BLaER1 treated with 17β-estradiol and CSF1 and Interleukin-3, amounts not matched to agents 10 nM and 100 nM (cell line): ENCODE measurements at regions not wholly inside any gene's neighbourhood (a gene's known extent, or its start where the extent isn't known, plus 50 kb on each side); places are given as distances from the start of the nearest gene placed in this dataset.
A peak's percentile ranks its signal among the peaks of the same experiment; 100 is the strongest.

Experiments
- H3K27ac ChIP-seq, 11 experiments: shearing (Covaris generic); formaldehyde crosslinking; 2 replicates each; pipeline ENCODE4 v1.8.1; 2022
- H3K27me3 ChIP-seq, 11 experiments: shearing (Covaris generic); formaldehyde crosslinking; 2 replicates each; pipeline ENCODE4 v1.8.1; 2022
- H3K36me3 ChIP-seq, 11 experiments: shearing (Covaris generic); formaldehyde crosslinking; 2 replicates each; pipeline ENCODE4 v1.8.1; 2022
- H3K4me1 ChIP-seq, 10 experiments: shearing (Covaris generic); formaldehyde crosslinking; 2 replicates each; pipeline ENCODE4 v1.8.1; 2022
- H3K4me2 ChIP-seq, 11 experiments: shearing (Covaris generic); formaldehyde crosslinking; 2 replicates each; pipeline ENCODE4 v1.8.1; 2022
- H3K4me3 ChIP-seq, 10 experiments: shearing (Covaris generic); formaldehyde crosslinking; 2 replicates each; pipeline ENCODE4 v1.8.1; 2022
- H3K9ac ChIP-seq, 11 experiments: shearing (Covaris generic); formaldehyde crosslinking; 2 replicates each; pipeline ENCODE4 v1.8.1; 2022
- H3K9me3 ChIP-seq, 11 experiments: shearing (Covaris generic); formaldehyde crosslinking; replicated peaks in 1 of 11; 2 replicates each; pipeline ENCODE4 v1.8.1; 2022
- H4K20me1 ChIP-seq, 11 experiments: shearing (Covaris generic); formaldehyde crosslinking; 2 replicates each; pipeline ENCODE4 v1.8.1; 2022
- Cebpa-rat ChIP-seq, 11 experiments: shearing (Covaris generic); IDR thresholded peaks; 2 replicates each; pipeline ENCODE4 v1.8.1; 2022

DNA sequence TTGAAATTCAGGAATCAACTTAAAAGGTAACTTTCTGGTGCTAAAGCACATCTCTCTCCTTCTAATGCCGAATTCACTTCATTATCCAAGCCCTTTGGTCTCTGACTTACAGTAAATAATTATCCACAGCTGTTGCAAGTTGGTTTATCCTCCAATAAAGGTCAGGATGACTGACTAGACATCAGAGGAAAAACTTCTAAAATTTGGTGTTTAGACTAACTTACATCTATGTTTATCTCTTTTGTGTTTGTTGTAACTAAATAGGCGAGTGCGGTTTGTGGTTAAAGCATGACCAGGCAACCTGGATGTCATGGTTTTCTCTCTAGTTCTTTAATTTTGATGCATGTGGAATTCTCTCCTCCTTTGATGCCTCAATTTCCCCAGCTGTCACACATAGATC lies 237.4 kb upstream of the LRTM1 start:
- TF ChIP-seq Cebpa-rat (IDR thresholded peaks at IDR 0.05), result no peak
- no peak overlapping the region for H3K4me2 ChIP-seq

DNA sequence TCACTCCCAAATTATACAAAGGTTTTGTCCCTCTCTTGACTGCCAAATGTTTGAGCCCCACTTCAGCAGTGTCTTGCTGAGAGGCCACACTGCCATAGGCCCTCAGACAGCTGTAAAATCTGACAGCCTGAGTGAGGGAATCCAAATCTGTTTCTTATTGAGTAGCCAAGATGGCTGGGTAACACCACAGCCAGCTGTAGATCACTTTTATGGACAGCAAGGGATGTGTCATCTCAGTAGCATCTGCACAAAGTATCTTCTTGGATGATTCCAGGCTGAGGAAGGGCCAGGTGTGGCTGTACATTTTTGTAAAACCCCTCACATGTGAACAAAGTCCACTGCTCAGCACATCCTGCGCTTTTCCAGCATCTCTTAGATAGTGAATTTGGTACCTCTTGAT lies 237.0 kb upstream of the LRTM1 start:
- Histone ChIP-seq H3K9me3 (peaks cover 0 to 6% (median 0%) of the 10 kb centered on the region in 11 experiments; a peak in 4 of 22 replicates), H3K4me1 (peaks cover 23 to 46% (median 30%) of the 10 kb centered on the region in 10 experiments), H3K36me3 (no peaks in the 10 kb centered on the region), H3K27me3 (peaks cover 0 to 84% (median 23%) of the 10 kb centered on the region in 11 experiments; a peak in 14 of 22 replicates), H3K9ac (no peak overlapping the region), H3K4me2 (no peak overlapping the region), H3K4me3 (no peak overlapping the region), H4K20me1 (peaks cover 0 to 17% (median 0%) of the 10 kb centered on the region in 11 experiments; a peak in 8 of 22 replicates), H3K27ac (no peak overlapping the region)
- no peak for TF ChIP-seq Cebpa-rat (IDR thresholded peaks at IDR 0.05)

More for the DNA sequence above, 237.4 kb upstream of the LRTM1 start:
- Histone ChIP-seq H3K27me3 (peaks cover 0 to 88% (median 23%) of the 10 kb centered on the region in 11 experiments; a peak in 14 of 22 replicates), H3K9me3 (peaks cover 0 to 6% (median 0%) of the 10 kb centered on the region in 11 experiments; a peak in 4 of 22 replicates), H3K4me3 (no peak overlapping the region), H4K20me1 (peaks cover 0 to 16% (median 0%) of the 10 kb centered on the region in 11 experiments; a peak in 4 of 22 replicates), H3K9ac (no peak overlapping the region), H3K36me3 (no peaks in the 10 kb centered on the region), H3K4me1 (peaks cover 20 to 44% (median 27%) of the 10 kb centered on the region in 10 experiments), H3K27ac (no peak overlapping the region)

DNA sequence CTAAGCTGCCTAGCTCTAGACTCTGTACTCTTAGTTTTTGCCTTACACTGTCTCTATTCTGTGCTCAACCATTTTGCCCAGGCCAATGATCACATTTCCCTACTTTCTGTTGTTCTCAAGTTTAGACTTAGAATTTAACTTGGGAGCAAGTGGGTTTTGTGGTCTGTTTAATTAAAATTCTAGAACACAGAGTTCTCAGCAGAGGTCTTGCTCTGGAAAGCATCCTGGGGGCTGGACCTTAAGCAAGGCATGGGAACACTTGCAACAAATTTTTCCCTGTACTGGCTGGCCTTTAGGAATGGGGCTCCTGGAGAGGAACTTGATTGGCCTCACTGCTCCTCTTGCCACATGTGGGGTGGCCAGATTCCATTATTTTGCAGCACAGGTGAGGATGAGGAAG lies 236.3 kb upstream of the LRTM1 start:
- Histone ChIP-seq H3K36me3 (no peaks in the 10 kb centered on the region), H3K9ac (no peak overlapping the region), H3K27me3 (peaks cover 0 to 79% (median 23%) of the 10 kb centered on the region in 11 experiments; a peak in 14 of 22 replicates), H3K4me3 (no peak overlapping the region), H3K4me1 (peaks cover 29 to 53% (median 37%) of the 10 kb centered on the region in 10 experiments), H3K27ac (no peak overlapping the region), H3K9me3 (peaks cover 0 to 6% (median 0%) of the 10 kb centered on the region in 11 experiments; a peak in 4 of 22 replicates), H4K20me1 (peaks cover 0 to 22% (median 0%) of the 10 kb centered on the region in 11 experiments; a peak in 8 of 22 replicates), H3K4me2 (no peak overlapping the region)
- no peak for TF ChIP-seq Cebpa-rat (IDR thresholded peaks at IDR 0.05)

DNA sequence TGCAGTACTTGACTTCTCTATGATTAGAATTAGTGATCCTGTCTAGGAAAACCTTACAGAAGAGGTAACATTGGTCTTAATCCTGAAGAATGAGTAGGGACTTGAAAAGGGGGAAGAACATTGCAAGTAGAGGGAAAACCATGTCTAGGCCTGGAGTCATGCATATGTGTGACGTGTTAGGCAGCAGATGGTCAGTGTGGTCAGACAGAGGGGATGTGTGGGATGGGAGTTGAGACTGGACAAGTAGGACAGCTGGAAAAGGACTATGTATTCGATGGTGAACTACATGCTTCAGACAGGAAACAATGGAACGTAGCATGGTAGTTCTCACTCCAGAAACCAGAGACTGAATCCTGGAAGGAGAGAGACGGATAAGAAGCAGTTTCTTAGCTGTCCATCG lies 235.6 kb upstream of the LRTM1 start:
- Histone ChIP-seq H3K9me3 (peaks cover 0 to 6% (median 0%) of the 10 kb centered on the region in 11 experiments; a peak in 4 of 22 replicates), H3K27ac (no peak overlapping the region), H3K36me3 (no peaks in the 10 kb centered on the region), H3K4me3 (no peak overlapping the region), H3K4me1 (peaks cover 33 to 61% (median 41%) of the 10 kb centered on the region in 10 experiments), H4K20me1 (peaks cover 0 to 22% (median 0%) of the 10 kb centered on the region in 11 experiments; a peak in 8 of 22 replicates), H3K27me3 (peaks cover 0 to 79% (median 29%) of the 10 kb centered on the region in 11 experiments; a peak in 17 of 22 replicates), H3K9ac (no peak overlapping the region), H3K4me2 (no peak overlapping the region)
- no peak for TF ChIP-seq Cebpa-rat (IDR thresholded peaks at IDR 0.05)

DNA sequence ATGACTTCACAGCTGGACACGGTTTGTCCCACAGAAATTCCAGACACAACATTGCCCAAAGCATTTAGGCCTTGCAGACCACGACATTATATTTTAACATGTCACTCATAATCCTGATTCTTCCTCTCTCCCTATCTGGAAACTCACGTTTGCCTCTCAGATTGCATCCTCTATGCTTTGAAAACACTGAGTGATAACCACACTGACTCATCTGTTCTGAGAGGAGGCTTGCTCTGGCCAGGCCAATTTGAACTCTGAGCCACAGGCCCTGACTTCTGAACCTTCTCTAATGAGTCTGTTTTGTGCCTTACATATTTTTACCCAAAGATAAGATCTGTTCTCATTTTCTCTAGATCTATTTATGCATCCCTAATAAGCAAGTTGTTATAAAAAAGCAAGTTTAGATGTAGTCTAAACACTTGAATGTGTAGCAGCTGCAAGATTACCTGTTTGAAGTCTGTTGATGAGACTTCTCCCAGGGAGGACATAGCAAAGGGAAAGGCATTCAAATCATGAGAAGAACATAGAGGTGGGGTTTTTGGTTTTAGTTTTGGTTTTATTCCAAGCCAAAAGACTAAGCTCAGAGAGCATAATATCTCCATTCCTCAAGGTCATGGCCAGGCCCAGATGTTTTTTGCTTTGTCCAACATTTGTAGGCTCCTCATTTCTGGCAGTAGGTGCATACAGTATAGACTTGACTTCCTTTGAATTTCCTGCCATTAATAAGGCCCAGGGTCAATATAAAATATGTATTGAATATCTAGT lies 234.4 kb upstream of the LRTM1 start:
- Histone ChIP-seq H3K27ac (no peak overlapping the region), H4K20me1 (peaks cover 0 to 21% (median 0%) of the 10 kb centered on the region in 11 experiments; a peak in 8 of 22 replicates), H3K9ac (no peak overlapping the region), H3K36me3 (no peaks in the 10 kb centered on the region), H3K9me3 (peaks cover 0 to 6% (median 0%) of the 10 kb centered on the region in 11 experiments; a peak in 4 of 22 replicates), H3K4me1 (peaks cover 32 to 62% (median 37%) of the 10 kb centered on the region in 10 experiments), H3K4me2 (peak overlapping the region in 7 of 11 experiments; percentile 3 to 97 (median 88); a peak in 9 of 22 replicates), H3K4me3 (no peak overlapping the region), H3K27me3 (peaks cover 0 to 80% (median 41%) of the 10 kb centered on the region in 11 experiments; a peak in 17 of 22 replicates)
- TF ChIP-seq Cebpa-rat (IDR thresholded peaks at IDR 0.05), result no peak

DNA sequence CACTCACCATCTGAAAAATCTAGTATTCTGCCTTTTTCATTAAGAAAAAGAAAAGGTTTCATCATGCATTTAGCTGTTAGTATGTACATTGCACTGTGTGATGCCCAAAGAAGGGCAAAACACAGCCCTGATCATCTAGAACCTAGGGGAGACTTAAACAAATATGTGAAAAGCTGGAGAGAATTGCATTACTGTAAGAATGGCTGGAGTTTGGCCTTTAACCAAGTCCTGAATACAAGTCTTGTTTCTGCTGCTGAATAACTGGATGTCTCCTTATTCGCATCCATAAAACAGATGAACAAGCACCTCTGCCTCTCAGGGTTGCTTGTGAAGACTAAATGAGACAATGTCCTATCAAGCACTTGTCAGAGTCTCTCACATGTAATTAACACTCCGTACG lies 233.4 kb upstream of the LRTM1 start:
- no peak overlapping the region; a peak in 1 of 20 replicates for H3K4me3 ChIP-seq
- H3K9ac ChIP-seq, result peak overlapping the region in 1 of 11 experiments; percentile 27; a peak in 1 of 22 replicates
- peaks cover 0 to 17% (median 0%) of the 10 kb centered on the region in 11 experiments; a peak in 8 of 22 replicates for H4K20me1 ChIP-seq
- H3K36me3 ChIP-seq, result no peaks in the 10 kb centered on the region
- no peak for TF ChIP-seq Cebpa-rat (IDR thresholded peaks at IDR 0.05)
- H3K27me3 ChIP-seq, result peaks cover 0 to 87% (median 45%) of the 10 kb centered on the region in 11 experiments; a peak in 17 of 22 replicates
- peaks cover 0 to 6% (median 0%) of the 10 kb centered on the region in 11 experiments; a peak in 4 of 22 replicates for H3K9me3 ChIP-seq
- H3K4me2 ChIP-seq, result peak overlapping the region; percentile 73 to 97 (median 87)
- H3K4me1 ChIP-seq, result peaks cover 24 to 56% (median 30%) of the 10 kb centered on the region in 10 experiments
- peak overlapping the region in 4 of 11 experiments; percentile 36 to 70 (median 57); a peak in 9 of 22 replicates for H3K27ac ChIP-seq

DNA sequence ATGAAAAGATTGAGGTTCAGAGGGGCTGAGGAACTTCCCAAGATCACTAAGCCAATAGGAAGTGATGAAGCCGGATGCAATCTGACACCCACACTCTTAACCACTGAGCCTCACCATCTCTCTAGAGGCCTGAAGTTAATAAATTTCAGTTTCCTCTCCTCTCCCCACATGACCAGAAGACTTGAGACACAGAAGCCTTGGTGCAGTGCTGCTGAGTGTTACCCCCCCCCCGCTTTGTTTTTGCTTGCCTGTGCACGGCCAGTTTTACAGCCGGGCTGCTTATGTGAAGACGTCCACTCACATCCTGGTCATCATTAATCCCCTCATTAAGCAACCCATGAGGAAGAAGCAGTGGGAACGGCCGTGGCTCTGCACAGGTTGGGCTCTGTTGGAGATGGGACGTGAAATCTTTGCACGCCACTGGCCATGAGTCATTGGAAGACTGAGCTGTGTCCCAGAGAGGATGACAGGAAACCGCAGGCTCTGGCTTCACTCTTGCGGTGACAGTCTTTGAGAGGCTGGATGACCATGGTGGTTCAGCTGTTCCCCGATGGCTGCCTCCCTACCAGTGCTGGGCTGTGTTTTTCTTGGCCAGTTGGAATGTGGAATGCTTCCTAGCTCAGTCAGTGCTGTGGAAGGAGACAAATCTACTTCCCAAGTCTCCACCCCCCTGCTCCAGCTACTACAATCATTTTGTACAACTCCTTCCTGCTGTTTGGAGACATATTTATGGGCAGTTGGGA lies 232.6 kb upstream of the LRTM1 start:
- H3K27ac ChIP-seq, result peak overlapping the region in 10 of 11 experiments; percentile 11 to 70 (median 42); a peak in 19 of 22 replicates
- H3K4me2 ChIP-seq, result peak overlapping the region; percentile 73 to 97 (median 87)

DNA sequence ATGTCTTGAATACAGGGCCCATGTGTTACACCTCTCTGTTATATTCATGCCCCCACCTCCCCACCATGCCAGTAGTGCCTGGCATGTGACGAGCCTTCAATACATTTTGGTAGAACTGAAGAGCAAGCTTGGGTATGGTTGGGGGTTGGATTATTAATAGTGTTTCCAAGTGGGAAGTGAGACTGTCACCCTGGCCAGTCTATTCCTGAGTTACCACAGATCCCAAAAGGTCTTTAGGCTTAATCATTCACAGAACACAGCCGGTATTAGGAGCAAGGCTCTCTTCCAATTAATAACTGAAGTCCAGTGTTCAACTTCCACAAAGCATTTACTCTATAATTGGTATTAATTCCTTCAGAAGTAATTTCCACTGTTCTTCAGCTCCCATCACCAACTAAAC lies 231.9 kb upstream of the LRTM1 start:
- Histone ChIP-seq H3K27ac (peak overlapping the region in 7 of 11 experiments; percentile 22 to 70 (median 36); a peak in 7 of 22 replicates), H3K27me3 (peaks cover 0 to 87% (median 45%) of the 10 kb centered on the region in 11 experiments; a peak in 17 of 22 replicates), H4K20me1 (peaks cover 0 to 17% (median 0%) of the 10 kb centered on the region in 11 experiments; a peak in 8 of 22 replicates), H3K36me3 (no peaks in the 10 kb centered on the region), H3K4me2 (peak overlapping the region; percentile 73 to 97 (median 87)), H3K9me3 (peaks cover 0 to 6% (median 0%) of the 10 kb centered on the region in 11 experiments; a peak in 4 of 22 replicates), H3K4me1 (peaks cover 24 to 54% (median 30%) of the 10 kb centered on the region in 10 experiments), H3K4me3 (peak overlapping the region in 2 of 10 experiments; percentile 24 to 34; a peak in 3 of 20 replicates), H3K9ac (peak overlapping the region in 1 of 11 experiments; percentile 35; a peak in 1 of 22 replicates)
- no peak for TF ChIP-seq Cebpa-rat (IDR thresholded peaks at IDR 0.05)

More for the DNA sequence above, 232.6 kb upstream of the LRTM1 start:
- peak in 5 of 11 experiments; percentile 11 to 43 (median 29); a peak in 3 of 22 replicates for TF ChIP-seq Cebpa-rat (IDR thresholded peaks at IDR 0.05)
- Histone ChIP-seq H3K9ac (peak overlapping the region in 2 of 11 experiments; percentile 27 to 38; a peak in 2 of 22 replicates), H4K20me1 (peaks cover 0 to 17% (median 0%) of the 10 kb centered on the region in 11 experiments; a peak in 8 of 22 replicates), H3K36me3 (no peaks in the 10 kb centered on the region), H3K4me3 (peak overlapping the region in 4 of 10 experiments; percentile 11 to 44 (median 24); a peak in 3 of 20 replicates), H3K9me3 (peaks cover 0 to 6% (median 0%) of the 10 kb centered on the region in 11 experiments; a peak in 4 of 22 replicates), H3K4me1 (peaks cover 24 to 54% (median 30%) of the 10 kb centered on the region in 10 experiments), H3K27me3 (peaks cover 0 to 87% (median 45%) of the 10 kb centered on the region in 11 experiments; a peak in 17 of 22 replicates)
